ENCODE measurements at regions not wholly inside any gene's neighbourhood (a gene's known extent, or its start where the extent isn't known, plus 50 kb on each side); places are given as distances from the start of the nearest gene placed in this dataset.
A peak's percentile ranks its signal among the peaks of the same experiment; 100 is the strongest.

GRCh38 chr10:17510242-17510908 is 56.0 kb upstream of the ST8SIA6 start:
- no peak for DNase-seq (ENCODE audit: insufficient read length, low spot score)
- no peak for TF ChIP-seq POLR2A (IDR thresholded peaks at IDR 0.05; ENCODE audit: low read depth, low read length)
- no peak for FAIRE-seq

GRCh38 chr10:17507538-17507937 is 53.1 kb upstream of the ST8SIA6 start:
- no peak for FAIRE-seq
- no peak for TF ChIP-seq POLR2A (IDR thresholded peaks at IDR 0.05; ENCODE audit: low read depth, low read length)
- DNase-seq (ENCODE audit: insufficient read length, low spot score), result no peak

GRCh38 chr10:17506856-17507471 is 52.6 kb upstream of the ST8SIA6 start:
- FAIRE-seq (no peak), DNase-seq (ENCODE audit: insufficient read length, low spot score) (no peak)
- TF ChIP-seq POLR2A (IDR thresholded peaks at IDR 0.05; ENCODE audit: low read depth, low read length), result no peak

GRCh38 chr10:17506390-17506789 is 52.0 kb upstream of the ST8SIA6 start:
- no peak for DNase-seq (ENCODE audit: insufficient read length, low spot score)
- no peak for FAIRE-seq
- no peak for TF ChIP-seq POLR2A (IDR thresholded peaks at IDR 0.05; ENCODE audit: low read depth, low read length)

- no peak for TF ChIP-seq POLR2A (IDR thresholded peaks at IDR 0.05; ENCODE audit: low read depth, low read length)
- FAIRE-seq (peak; percentile 78), DNase-seq (ENCODE audit: insufficient read length, low spot score) (no peak)
Observed at GRCh38 chr10:17504547-17505245, 50.3 kb upstream of the ST8SIA6 start.
